Chondrocyte (in vitro differentiated cells): ENCODE measurements at regions not wholly inside any gene's neighbourhood (a gene's known extent, or its start where the extent isn't known, plus 50 kb on each side); places are given as distances from the start of the nearest gene placed in this dataset.

Source experiments
- DNase-seq: peaks from one replicate; pipeline ENCODE4 v3.0.0; 2021; ENCODE audit warnings: mixed read lengths, low spot score
- H3K27ac Mint-ChIP-seq: one replicate; pipeline ENCODE4 v1.8.0; 2021; ENCODE audit warnings: mild to moderate bottlenecking, moderate library complexity, mixed read lengths; ENCODE audit not compliant: unreplicated experiment
- H3K27me3 Mint-ChIP-seq: 2 replicates; pipeline ENCODE4 v1.8.0; 2021; ENCODE audit warnings: low read depth, mixed read lengths
- H3K36me3 Mint-ChIP-seq: 2 replicates; pipeline ENCODE4 v1.8.0; 2021; ENCODE audit warnings: low read depth, mixed read lengths
- H3K4me1 Mint-ChIP-seq: 2 replicates; pipeline ENCODE4 v1.8.0; 2021; ENCODE audit warnings: low read depth, mild to moderate bottlenecking, mixed read lengths
- H3K4me3 Mint-ChIP-seq: one replicate; pipeline ENCODE4 v1.8.0; 2021; ENCODE audit warnings: mild to moderate bottlenecking, moderate library complexity, mixed read lengths; ENCODE audit not compliant: unreplicated experiment
- H3K9me3 Mint-ChIP-seq: 2 replicates; pipeline ENCODE4 v1.8.0; 2021; ENCODE audit warnings: low read depth, mixed read lengths
- CTCF ChIP-seq: fragments of 200-600 bp; sonication (generic); IDR thresholded peaks from 2 replicates; pipeline ENCODE4 v1.5.0; 2021; ENCODE audit warnings: antibody characterized with exemption, mild to moderate bottlenecking, moderate library complexity

DNA sequence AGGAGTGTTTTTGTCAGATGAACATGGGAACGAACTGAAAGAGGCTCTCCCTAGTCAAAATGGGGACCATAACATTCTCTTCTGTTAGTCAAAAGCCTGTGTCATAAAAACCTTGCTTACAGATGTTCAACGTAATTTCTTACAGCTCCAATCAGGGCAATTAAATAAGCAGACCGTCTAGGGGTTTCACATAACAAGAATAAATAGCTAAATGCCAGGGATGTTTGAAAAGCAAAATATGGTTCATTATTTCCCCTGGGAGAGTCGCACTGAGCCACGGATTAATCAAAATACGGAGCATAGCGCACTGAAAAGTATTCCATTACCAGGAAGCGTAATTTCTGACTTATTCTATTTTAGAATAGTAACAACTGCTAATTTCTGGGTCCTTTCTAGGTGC lies 63.7 kb upstream of the MRI1 start:
- Mint-ChIP-seq H3K27ac (no peak overlapping the region), H3K4me1 (no peaks in the 10 kb centered on the region), H3K36me3 (no peaks in the 10 kb centered on the region), H3K27me3 (peaks cover 13% of the 10 kb centered on the region), H3K9me3 (peaks cover 6% of the 10 kb centered on the region), H3K4me3 (no peak overlapping the region)
- TF ChIP-seq CTCF: no peak
- DNase-seq: no peak

DNA sequence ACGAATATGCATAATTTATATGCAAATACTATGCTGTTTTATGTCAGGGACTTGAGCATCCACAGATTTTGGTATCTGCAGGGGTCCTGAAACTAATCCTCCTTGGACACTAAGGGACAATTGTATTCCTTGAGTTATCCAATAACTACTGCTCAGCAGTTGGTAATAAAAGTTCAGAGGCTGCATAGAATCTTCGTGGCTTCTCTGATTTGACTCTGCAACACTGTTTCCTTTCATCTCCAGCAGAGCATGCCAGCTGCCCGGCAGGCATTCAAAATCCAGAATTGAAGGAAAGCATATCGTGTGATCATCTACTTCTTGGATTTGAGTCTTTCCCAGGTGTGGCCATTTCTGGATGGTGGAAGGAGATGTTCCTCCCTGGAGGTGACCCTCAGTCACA lies 64.5 kb upstream of the MRI1 start:
- no peaks in the 10 kb centered on the region for H3K4me1 Mint-ChIP-seq
- no peaks in the 10 kb centered on the region for H3K9me3 Mint-ChIP-seq
- no peaks in the 10 kb centered on the region for H3K36me3 Mint-ChIP-seq
- no peak overlapping the region for H3K27ac Mint-ChIP-seq
- TF ChIP-seq CTCF: no peak
- no peak for DNase-seq
- no peak overlapping the region for H3K4me3 Mint-ChIP-seq
- H3K27me3 Mint-ChIP-seq: peaks cover 15% of the 10 kb centered on the region

- H3K9me3 Mint-ChIP-seq: no peaks in the 10 kb centered on the region
- no peaks in the 10 kb centered on the region for H3K36me3 Mint-ChIP-seq
- no peak overlapping the region for H3K27ac Mint-ChIP-seq
- no peak for TF ChIP-seq CTCF
- H3K27me3 Mint-ChIP-seq: peaks cover 23% of the 10 kb centered on the region
- no peaks in the 10 kb centered on the region for H3K4me1 Mint-ChIP-seq
- DNase-seq: no peak
- no peak overlapping the region for H3K4me3 Mint-ChIP-seq
Measured at GRCh38 chr19:13696839-13697238, 67.5 kb upstream of the MRI1 start.

- Mint-ChIP-seq H3K4me3 (no peak overlapping the region), H3K36me3 (no peaks in the 10 kb centered on the region), H3K9me3 (no peaks in the 10 kb centered on the region), H3K4me1 (no peaks in the 10 kb centered on the region), H3K27me3 (peaks cover 19% of the 10 kb centered on the region), H3K27ac (no peak overlapping the region)
- no peak for DNase-seq
- no peak for TF ChIP-seq CTCF
Measured at GRCh38 chr19:13693889-13694288, 70.4 kb upstream of the MRI1 start.

GRCh38 chr19:13691569-13692435 lies 72.5 kb upstream of the MRI1 start:
- H3K9me3 Mint-ChIP-seq: no peaks in the 10 kb centered on the region
- H3K36me3 Mint-ChIP-seq: no peaks in the 10 kb centered on the region
- TF ChIP-seq CTCF: no peak
- H3K4me3 Mint-ChIP-seq: no peak overlapping the region
- H3K27ac Mint-ChIP-seq: no peak overlapping the region
- no peaks in the 10 kb centered on the region for H3K4me1 Mint-ChIP-seq
- peaks cover 20% of the 10 kb centered on the region for H3K27me3 Mint-ChIP-seq
- DNase-seq: no peak
